ENCODE measurements at regions not wholly inside any gene's neighbourhood (a gene's known extent, or its start where the extent isn't known, plus 50 kb on each side); places are given as distances from the start of the nearest gene placed in this dataset.

DNA sequence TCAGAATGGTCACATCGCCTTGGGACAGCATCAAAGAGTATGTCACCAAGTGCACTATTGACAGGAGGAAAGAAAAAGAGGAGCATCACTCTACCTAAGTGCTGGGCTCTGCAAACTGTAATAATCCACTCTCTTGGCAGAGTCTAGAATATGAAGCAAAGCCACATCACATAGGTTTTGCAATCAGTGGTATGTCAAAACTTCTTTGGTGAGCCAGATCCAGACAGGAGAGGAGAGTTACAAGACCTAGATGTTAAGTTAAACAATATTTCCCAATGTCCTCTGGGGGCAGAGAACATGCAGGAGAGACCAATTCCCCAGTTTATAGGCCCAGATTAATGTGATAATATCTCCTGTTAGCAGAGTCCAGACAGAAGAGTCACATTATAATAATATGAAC is 1032.6 kb upstream of the AMELY start:
- DNase-seq = no peak
- no peak overlapping the region for H3K27ac ChIP-seq
- intact Hi-C loops (cut with DNase I; ENCODE audit: low total_unique reads) (no loop called here), in situ Hi-C loops (cut with MboI; ENCODE audit: low pct_ligation_motif_present in 1 of 4, low pct_unique_long_range_greater_than_20kb in 1 of 4, low sequenced_read_pairs in 3 of 4) (no loop called here)
- no peak for TF ChIP-seq POLR2A (IDR thresholded peaks at IDR 0.05)
- TF ChIP-seq, protein P1, sequence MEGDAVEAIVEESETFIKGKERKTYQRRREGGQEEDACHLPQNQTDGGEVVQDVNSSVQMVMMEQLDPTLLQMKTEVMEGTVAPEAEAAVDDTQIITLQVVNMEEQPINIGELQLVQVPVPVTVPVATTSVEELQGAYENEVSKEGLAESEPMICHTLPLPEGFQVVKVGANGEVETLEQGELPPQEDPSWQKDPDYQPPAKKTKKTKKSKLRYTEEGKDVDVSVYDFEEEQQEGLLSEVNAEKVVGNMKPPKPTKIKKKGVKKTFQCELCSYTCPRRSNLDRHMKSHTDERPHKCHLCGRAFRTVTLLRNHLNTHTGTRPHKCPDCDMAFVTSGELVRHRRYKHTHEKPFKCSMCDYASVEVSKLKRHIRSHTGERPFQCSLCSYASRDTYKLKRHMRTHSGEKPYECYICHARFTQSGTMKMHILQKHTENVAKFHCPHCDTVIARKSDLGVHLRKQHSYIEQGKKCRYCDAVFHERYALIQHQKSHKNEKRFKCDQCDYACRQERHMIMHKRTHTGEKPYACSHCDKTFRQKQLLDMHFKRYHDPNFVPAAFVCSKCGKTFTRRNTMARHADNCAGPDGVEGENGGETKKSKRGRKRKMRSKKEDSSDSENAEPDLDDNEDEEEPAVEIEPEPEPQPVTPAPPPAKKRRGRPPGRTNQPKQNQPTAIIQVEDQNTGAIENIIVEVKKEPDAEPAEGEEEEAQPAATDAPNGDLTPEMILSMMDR (IDR thresholded peaks at IDR 0.05) = no peak
- TF ChIP-seq POLR2AphosphoS5 (IDR thresholded peaks at IDR 0.05) = no peak
- no peak for TF ChIP-seq EP300 (IDR thresholded peaks at IDR 0.05; ENCODE audit: low read depth)
- H3K4me3 ChIP-seq = no peak overlapping the region
- no CpG with 5 or more reads among the region's 1 CpG for WGBS, 2 donors (ENCODE audit: low coverage in 1 of 2)
- H3K4me1 ChIP-seq = no peaks in the 10 kb centered on the region
- H3K36me3 ChIP-seq = no peaks in the 10 kb centered on the region
- H3K27me3 ChIP-seq = no peaks in the 10 kb centered on the region
- no peaks in the 10 kb centered on the region for H3K9me3 ChIP-seq

DNA sequence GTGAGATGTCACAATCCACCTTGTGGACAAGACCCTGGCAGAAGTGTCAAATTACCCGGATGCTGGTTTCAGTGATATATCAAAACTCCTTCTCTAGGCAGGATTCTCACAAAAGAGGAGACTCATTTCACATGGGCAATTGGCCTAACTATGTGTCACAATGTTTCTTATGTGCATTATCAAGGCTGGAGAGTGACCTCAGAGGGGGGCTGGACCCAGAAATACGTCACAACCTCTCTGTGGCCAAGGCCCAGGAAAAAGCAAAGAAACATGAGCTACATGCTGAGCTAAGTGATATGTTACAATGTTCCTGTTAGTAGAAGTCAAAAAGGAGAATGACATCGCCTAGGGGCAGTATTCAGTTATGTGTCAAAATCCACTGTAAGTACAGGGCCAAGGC is 1031.2 kb upstream of the AMELY start:
- H3K27me3 ChIP-seq = no peaks in the 10 kb centered on the region
- WGBS, 2 donors (ENCODE audit: low coverage in 1 of 2) = no CpG with 5 or more reads among the region's 3 CpGs
- intact Hi-C loops (cut with DNase I; ENCODE audit: low total_unique reads) (no loop called here), in situ Hi-C loops (cut with MboI; ENCODE audit: low pct_ligation_motif_present in 1 of 4, low pct_unique_long_range_greater_than_20kb in 1 of 4, low sequenced_read_pairs in 3 of 4) (no loop called here)
- DNase-seq = no peak
- no peak overlapping the region for H3K27ac ChIP-seq
- H3K9me3 ChIP-seq = no peaks in the 10 kb centered on the region
- TF ChIP-seq, protein P1 (IDR thresholded peaks at IDR 0.05) = no peak
- H3K4me1 ChIP-seq = no peaks in the 10 kb centered on the region
- no peaks in the 10 kb centered on the region for H3K36me3 ChIP-seq
- H3K4me3 ChIP-seq = no peak overlapping the region

DNA sequence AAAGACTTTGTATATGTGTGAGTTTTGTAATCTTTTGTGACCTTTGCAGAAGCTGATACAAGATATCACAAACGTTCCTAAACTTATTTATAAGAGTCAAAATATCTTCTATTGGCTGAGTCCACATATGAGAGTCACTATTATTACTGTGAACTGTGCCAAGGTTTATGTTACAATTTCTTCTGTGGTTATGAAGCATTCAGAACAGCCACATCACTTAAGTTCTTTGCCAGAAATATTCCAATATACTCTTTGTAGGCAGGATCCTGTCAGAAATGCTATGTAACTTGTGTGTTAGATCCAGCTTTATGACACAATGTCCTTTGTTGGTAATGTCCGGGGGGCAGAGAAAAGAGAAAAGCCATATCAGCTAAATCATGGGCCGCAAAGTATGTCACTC is 1030.3 kb upstream of the AMELY start:
- Histone ChIP-seq H3K4me3 (no peak overlapping the region), H3K4me1 (no peaks in the 10 kb centered on the region), H3K9me3 (no peaks in the 10 kb centered on the region), H3K36me3 (no peaks in the 10 kb centered on the region), H3K27ac (no peak overlapping the region), H3K27me3 (no peaks in the 10 kb centered on the region)
- TF ChIP-seq EP300 (IDR thresholded peaks at IDR 0.05; ENCODE audit: low read depth) (no peak), POLR2AphosphoS5 (IDR thresholded peaks at IDR 0.05) (no peak), POLR2A (IDR thresholded peaks at IDR 0.05) (no peak)
- TF ChIP-seq, protein P1 (IDR thresholded peaks at IDR 0.05) = no peak
- 73% methylated on average over 2 of the region's 3 CpGs; no CpG with 5 or more reads in 1 of the 2 donors for WGBS, 2 donors (ENCODE audit: low coverage in 1 of 2)
- intact Hi-C loops (cut with DNase I; ENCODE audit: low total_unique reads) (no loop called here), in situ Hi-C loops (cut with MboI; ENCODE audit: low pct_ligation_motif_present in 1 of 4, low pct_unique_long_range_greater_than_20kb in 1 of 4, low sequenced_read_pairs in 3 of 4) (no loop called here)
- no peak for DNase-seq

DNA sequence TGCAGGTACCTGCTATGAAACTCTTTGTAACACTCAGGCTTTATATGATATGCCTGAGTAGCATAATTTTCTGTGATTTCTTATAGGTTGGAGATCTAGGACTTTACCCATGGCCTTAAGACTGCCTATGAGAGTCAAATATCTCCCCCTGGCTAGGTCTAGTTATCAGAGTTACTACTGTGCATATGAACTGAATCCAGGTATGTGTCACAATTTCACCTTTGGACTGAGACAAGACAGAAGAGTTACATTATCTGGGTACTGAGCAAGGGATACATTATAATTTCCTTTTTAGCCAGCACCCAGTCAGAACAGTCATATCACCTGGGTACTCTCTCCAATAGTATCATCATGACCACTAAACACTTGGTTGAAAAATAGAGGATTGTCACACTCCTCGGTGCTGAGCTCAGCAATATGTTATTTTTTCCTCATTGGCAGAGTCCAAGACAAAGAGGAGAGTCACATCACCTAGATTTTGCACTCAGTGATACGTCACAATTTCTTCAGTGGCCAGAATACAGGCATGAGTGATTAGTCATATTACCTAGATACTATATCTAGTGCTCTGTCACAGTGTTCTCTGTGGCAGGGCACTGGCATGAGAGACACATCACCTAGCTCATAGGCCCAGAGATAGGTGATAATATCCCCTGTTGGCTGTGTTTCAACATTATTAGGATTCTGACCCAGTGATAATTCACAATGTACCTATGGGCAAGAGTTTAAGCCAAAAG is 1027.6 kb upstream of the AMELY start:
- Histone ChIP-seq H3K4me3 (no peak overlapping the region), H3K36me3 (no peaks in the 10 kb centered on the region), H3K4me1 (no peaks in the 10 kb centered on the region), H3K27me3 (no peaks in the 10 kb centered on the region), H3K27ac (no peak overlapping the region), H3K9me3 (no peaks in the 10 kb centered on the region)
- intact Hi-C loops (cut with DNase I; ENCODE audit: low total_unique reads) (no loop called here), in situ Hi-C loops (cut with MboI; ENCODE audit: low pct_ligation_motif_present in 1 of 4, low pct_unique_long_range_greater_than_20kb in 1 of 4, low sequenced_read_pairs in 3 of 4) (no loop called here)
- TF ChIP-seq EP300 (IDR thresholded peaks at IDR 0.05; ENCODE audit: low read depth) (no peak), POLR2AphosphoS5 (IDR thresholded peaks at IDR 0.05) (no peak), POLR2A (IDR thresholded peaks at IDR 0.05) (no peak)
- TF ChIP-seq, protein P1 (IDR thresholded peaks at IDR 0.05) = no peak
- DNase-seq = no peak
- WGBS, 2 donors (ENCODE audit: low coverage in 1 of 2) = no CpG with 5 or more reads among the region's 2 CpGs

All from transverse colon (tissue), 4 donors.